GM12892 (cell line): ENCODE measurements at regions not wholly inside any gene's neighbourhood (a gene's known extent, or its start where the extent isn't known, plus 50 kb on each side); places are given as distances from the start of the nearest gene placed in this dataset.

Experiments used
- DNase-seq: peaks from one replicate; pipeline ENCODE4 v3.0.0; 2011; ENCODE audit not compliant: insufficient read length
- FAIRE-seq: peaks from 2 replicates; lab custom pipeline; 2011; peaks lifted over from hg19 to GRCh38; lab: Jason Lieb, UNC
- POLR2A ChIP-seq: IDR thresholded peaks from 2 replicates; pipeline ENCODE4 v1.6.1; 2011; ENCODE audit warnings: low read depth, low read length, control low read depth
- POLR2AphosphoS5 ChIP-seq: IDR thresholded peaks from 2 replicates; pipeline ENCODE4 v1.6.1; 2011; ENCODE audit warnings: low read depth, low read length, control low read depth
- TAF1 ChIP-seq: IDR thresholded peaks from 2 replicates; pipeline ENCODE4 v1.6.1; 2011; ENCODE audit warnings: low read depth, mild to moderate bottlenecking, control low read depth, low read length, borderline replicate concordance

DNA sequence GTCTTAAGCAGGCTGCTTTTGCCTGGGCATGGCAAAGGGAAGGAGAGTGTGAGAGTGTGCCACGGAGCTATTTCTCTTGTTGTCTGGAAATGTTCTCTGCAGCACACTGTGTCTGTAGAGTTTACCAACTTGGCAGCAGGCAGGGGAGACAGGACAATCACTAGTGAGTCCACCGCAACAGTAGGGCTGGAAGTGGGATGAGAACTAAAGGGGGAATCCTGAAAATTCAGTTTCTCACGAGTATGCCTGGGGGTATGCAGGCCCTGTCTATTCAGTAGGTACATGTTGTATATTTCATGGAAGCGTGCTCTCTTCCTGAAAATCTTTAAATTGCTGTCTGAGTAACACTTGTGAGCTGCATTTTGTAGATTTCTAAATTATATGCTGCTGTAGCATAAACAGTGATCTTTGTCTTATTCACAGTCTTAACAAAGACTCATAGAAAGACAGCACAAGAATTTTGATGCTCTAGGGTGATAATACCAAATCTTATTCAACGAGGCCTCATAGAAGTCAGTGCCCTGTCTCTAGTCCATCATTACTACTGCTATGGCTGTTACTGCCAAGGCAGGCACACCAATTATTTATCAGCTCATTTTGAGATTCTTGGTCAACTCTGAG, 200.4 kb upstream of the LEF1 start:
- DNase-seq, result no peak
- no peak for TF ChIP-seq POLR2A
- no peak for TF ChIP-seq POLR2AphosphoS5
- TF ChIP-seq TAF1, result no peak
- no peak for FAIRE-seq

- FAIRE-seq (no peak), DNase-seq (no peak)
- no peak for TF ChIP-seq POLR2A
- no peak for TF ChIP-seq POLR2AphosphoS5
- TF ChIP-seq TAF1, result no peak
Measured at GRCh38 chr4:108367751-108368150, 199.0 kb upstream of the LEF1 start.

DNA sequence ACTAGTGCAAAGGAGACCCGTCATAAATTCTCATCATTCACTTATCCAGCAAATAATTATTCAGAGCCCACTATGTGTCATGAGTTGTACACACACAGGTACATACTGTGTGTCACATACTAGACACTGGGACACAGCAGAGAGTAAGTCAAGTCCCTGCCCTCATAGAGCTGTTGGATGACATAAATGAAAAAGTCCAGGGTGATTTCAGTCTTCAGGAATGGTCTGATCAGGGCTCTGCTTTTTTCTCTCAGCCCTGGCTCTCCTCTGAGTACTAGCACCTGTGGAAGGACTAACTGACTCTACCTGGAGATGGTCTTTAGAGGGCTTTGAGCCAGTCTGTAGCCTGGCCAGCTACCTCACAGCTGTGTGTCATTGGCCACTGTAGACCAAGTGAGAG, 198.0 kb upstream of the LEF1 start:
- no peak for TF ChIP-seq TAF1
- no peak for TF ChIP-seq POLR2AphosphoS5
- no peak for TF ChIP-seq POLR2A
- no peak for DNase-seq
- FAIRE-seq, result no peak

GRCh38 chr4:108365551-108365950, 196.8 kb upstream of the LEF1 start:
- DNase-seq (no peak), FAIRE-seq (no peak)

GRCh38 chr4:108361886-108362285, 193.2 kb upstream of the LEF1 start:
- FAIRE-seq (no peak), DNase-seq (no peak)
- TF ChIP-seq POLR2A (no peak), POLR2AphosphoS5 (no peak), TAF1 (no peak)

More at GRCh38 chr4:108365551-108365950, 196.8 kb upstream of the LEF1 start:
- TF ChIP-seq POLR2AphosphoS5 (no peak), TAF1 (no peak), POLR2A (no peak)

GRCh38 chr4:108361446-108361820, 192.7 kb upstream of the LEF1 start:
- FAIRE-seq, result no peak
- DNase-seq, result no peak
- TF ChIP-seq POLR2AphosphoS5, result no peak
- no peak for TF ChIP-seq POLR2A
- TF ChIP-seq TAF1, result no peak

GRCh38 chr4:108360754-108361445, 192.2 kb upstream of the LEF1 start:
- FAIRE-seq (no peak), DNase-seq (no peak)
- TF ChIP-seq POLR2A (no peak), TAF1 (no peak), POLR2AphosphoS5 (no peak)

GRCh38 chr4:108359986-108360681, 191.4 kb upstream of the LEF1 start:
- no peak for DNase-seq
- TF ChIP-seq TAF1 (no peak), POLR2AphosphoS5 (no peak), POLR2A (no peak)
- no peak for FAIRE-seq

- DNase-seq, result no peak
- TF ChIP-seq TAF1 (no peak), POLR2AphosphoS5 (no peak), POLR2A (no peak)
- FAIRE-seq, result no peak
Measured at GRCh38 chr4:108359130-108359985, 190.6 kb upstream of the LEF1 start.

DNA sequence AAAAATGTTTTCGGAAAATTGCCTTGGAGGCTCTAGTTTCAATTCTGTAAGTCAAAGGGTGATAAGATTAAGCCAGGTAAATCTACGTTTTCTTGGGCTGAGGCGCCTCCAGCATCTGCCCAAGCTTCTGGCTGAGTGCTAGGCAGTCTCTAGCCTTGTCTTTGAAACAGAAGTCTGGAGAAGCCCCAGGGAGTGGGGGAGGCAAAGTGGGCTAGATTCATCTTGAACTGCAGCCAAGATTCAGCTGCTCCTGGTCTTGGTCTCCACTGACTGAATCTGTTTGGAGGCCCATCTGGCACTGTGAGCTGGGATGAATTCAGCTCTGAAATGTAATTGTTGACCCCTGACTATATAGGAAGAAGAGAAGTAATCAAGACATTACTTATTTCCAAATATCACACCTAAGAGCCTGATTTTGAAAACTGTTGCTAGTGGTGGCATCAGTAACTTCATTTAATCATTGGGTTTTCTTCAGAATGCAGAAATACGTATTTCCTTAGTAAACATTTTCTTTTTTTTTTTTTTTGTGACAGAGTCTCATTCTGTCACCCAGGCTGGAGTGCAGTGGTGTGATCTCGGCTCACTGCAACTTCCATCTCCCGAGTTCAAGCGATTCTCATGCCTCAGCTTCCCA, 187.3 kb upstream of the LEF1 start:
- FAIRE-seq (no peak), DNase-seq (no peak)
- no peak for TF ChIP-seq TAF1
- no peak for TF ChIP-seq POLR2AphosphoS5
- TF ChIP-seq POLR2A, result no peak
